Transverse colon (tissue), 4 donors: ENCODE measurements at regions not wholly inside any gene's neighbourhood (a gene's known extent, or its start where the extent isn't known, plus 50 kb on each side); places are given as distances from the start of the nearest gene placed in this dataset.

Experiments
- DNase-seq: peaks from one replicate; pipeline ENCODE4 v3.0.0-alpha.2; 2019
- H3K27ac ChIP-seq, 4 donors: fragments of 200-600 bp; sonication (generic); 2 replicates each; pipeline ENCODE4 v1.5.1; 2016 to 2018; ENCODE audit warnings: inconsistent platforms in 4 of 4
- H3K27me3 ChIP-seq: fragments of 200-600 bp; sonication (generic); 2 replicates; pipeline ENCODE4 v1.5.1; 2017; ENCODE audit warnings: inconsistent platforms
- H3K36me3 ChIP-seq, 4 donors: fragments of 200-600 bp; sonication (generic); 2 replicates each; pipeline ENCODE4 v1.5.1; 2017 to 2019; ENCODE audit warnings: inconsistent platforms in 4 of 4
- H3K4me1 ChIP-seq, 4 donors: fragments of 200-600 bp; sonication (generic); 2 replicates each; pipeline ENCODE4 v1.5.1; 2017 to 2020; ENCODE audit warnings: inconsistent platforms in 4 of 4
- H3K4me3 ChIP-seq, 4 donors: fragments of 200-600 bp; sonication (generic); 1 replicate in 1 of 4; 2 replicates in 3 of 4; pipeline versions ENCODE4 v1.5.1 to v1.6.1; 2017 to 2019; ENCODE audit warnings: inconsistent platforms in 4 of 4
- H3K9me3 ChIP-seq, 2 donors: fragments of 200-600 bp; sonication (generic); 2 replicates each; pipeline ENCODE4 v1.5.1; 2017 to 2019; ENCODE audit warnings: inconsistent platforms in 2 of 2
- EP300 ChIP-seq: sonication (generic); formaldehyde crosslinking; IDR thresholded peaks from one replicate; pipeline ENCODE4 v1.6.1; 2017; ENCODE audit warnings: antibody characterized with exemption, low read depth
- POLR2A ChIP-seq: fragments of 450-650 bp; IDR thresholded peaks from one replicate; pipeline ENCODE4 v1.6.1; 2016; ENCODE audit warnings: antibody characterized with exemption, mild to moderate bottlenecking, moderate library complexity
- POLR2AphosphoS5 ChIP-seq, 3 donors: sonication (generic); formaldehyde crosslinking; IDR thresholded peaks; one replicate each; pipeline ENCODE4 v1.6.1; 2016; ENCODE audit warnings: antibody characterized with exemption in 3 of 3
- WGBS, 2 donors: methylation state at CpG; one replicate each; pipeline ENCODE4 v1.1.5; 2018; ENCODE audit warnings: low coverage in 1 of 2; 5-methylcytosine and 5-hydroxymethylcytosine counted together
- in situ Hi-C, 4 donors: fragments of 200-750 bp; cut with MboI; loops; one replicate each; pipeline versions ENCODE4 v1.15.0 to v1.15.1; 2017; ENCODE audit warnings: low sequenced_read_pairs in 3 of 4, low pct_ligation_motif_present in 1 of 4, low pct_unique_long_range_greater_than_20kb in 1 of 4
- intact Hi-C: fragments of 100-400 bp; cut with DNase I; formaldehyde crosslinking; loops from one replicate; pipeline ENCODE4 v1.15.1; 2023; ENCODE audit warnings: low total_unique reads
- TF ChIP-seq, protein P1 (sequence below), 5 experiments: fragments of 200-600 bp in 3 of 5; fragments of 450-650 bp in 2 of 5; sonication (generic) in 3 of 5; IDR thresholded peaks; 1 replicate in 2 of 5; 2 replicates in 3 of 5; pipeline ENCODE4 v1.5.1; 2016 to 2017; ENCODE audit warnings: antibody characterized with exemption in 5 of 5, inconsistent platforms in 3 of 5, mild to moderate bottlenecking in 2 of 5, moderate library complexity in 1 of 5

DNA sequence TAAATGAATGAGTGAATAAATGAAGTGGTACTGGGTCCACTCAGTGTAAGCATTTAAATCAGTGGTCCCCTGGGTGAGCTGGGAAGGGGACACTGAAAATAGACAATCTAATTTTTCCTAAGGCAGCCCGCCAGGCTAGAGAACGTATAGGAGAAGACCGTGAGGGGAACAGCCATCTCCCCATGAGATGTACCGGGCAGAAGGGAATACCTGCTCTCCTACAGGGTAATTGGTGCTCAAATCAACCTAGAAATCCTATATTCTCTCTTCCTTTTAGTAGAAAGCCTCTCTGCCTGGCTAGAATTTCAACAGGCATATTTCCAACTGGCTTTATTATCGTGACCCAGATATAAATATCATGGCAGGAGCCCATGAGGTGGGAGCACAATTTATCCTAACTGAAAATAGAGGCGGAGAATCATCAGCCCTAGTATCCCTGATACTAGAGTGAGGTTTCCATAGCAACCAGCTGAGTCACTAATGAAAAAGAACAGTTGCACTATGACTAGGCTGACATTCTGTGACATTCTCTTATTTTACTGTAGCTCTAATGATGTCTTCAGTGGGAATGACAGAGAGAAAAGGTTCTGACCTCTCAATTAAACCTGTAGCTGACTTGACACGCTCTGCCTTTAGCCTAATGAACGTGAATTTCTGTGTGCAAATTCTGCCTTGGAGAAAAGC, 96.5 kb upstream of the CAST start:
- in situ Hi-C loops: no loop called here
- WGBS, 2 donors: 68 to 69% methylated on average over 5 to 8 of the region's 8 CpGs
- no peaks in the 10 kb centered on the region for H3K9me3 ChIP-seq
- no peaks in the 10 kb centered on the region for H3K27me3 ChIP-seq
- no peak overlapping the region for H3K27ac ChIP-seq
- DNase-seq: no peak
- no peak overlapping the region for H3K4me3 ChIP-seq
- peaks cover 0 to 7% (median 0%) of the 10 kb centered on the region in 4 donors for H3K4me1 ChIP-seq
- TF ChIP-seq POLR2AphosphoS5 (IDR thresholded peaks at IDR 0.05) (no peak), EP300 (no peak), POLR2A (no peak)
- TF ChIP-seq, protein P1, sequence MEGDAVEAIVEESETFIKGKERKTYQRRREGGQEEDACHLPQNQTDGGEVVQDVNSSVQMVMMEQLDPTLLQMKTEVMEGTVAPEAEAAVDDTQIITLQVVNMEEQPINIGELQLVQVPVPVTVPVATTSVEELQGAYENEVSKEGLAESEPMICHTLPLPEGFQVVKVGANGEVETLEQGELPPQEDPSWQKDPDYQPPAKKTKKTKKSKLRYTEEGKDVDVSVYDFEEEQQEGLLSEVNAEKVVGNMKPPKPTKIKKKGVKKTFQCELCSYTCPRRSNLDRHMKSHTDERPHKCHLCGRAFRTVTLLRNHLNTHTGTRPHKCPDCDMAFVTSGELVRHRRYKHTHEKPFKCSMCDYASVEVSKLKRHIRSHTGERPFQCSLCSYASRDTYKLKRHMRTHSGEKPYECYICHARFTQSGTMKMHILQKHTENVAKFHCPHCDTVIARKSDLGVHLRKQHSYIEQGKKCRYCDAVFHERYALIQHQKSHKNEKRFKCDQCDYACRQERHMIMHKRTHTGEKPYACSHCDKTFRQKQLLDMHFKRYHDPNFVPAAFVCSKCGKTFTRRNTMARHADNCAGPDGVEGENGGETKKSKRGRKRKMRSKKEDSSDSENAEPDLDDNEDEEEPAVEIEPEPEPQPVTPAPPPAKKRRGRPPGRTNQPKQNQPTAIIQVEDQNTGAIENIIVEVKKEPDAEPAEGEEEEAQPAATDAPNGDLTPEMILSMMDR (IDR thresholded peaks at IDR 0.05): no peak
- H3K36me3 ChIP-seq: no peaks in the 10 kb centered on the region
- intact Hi-C loops: no loop called here

DNA sequence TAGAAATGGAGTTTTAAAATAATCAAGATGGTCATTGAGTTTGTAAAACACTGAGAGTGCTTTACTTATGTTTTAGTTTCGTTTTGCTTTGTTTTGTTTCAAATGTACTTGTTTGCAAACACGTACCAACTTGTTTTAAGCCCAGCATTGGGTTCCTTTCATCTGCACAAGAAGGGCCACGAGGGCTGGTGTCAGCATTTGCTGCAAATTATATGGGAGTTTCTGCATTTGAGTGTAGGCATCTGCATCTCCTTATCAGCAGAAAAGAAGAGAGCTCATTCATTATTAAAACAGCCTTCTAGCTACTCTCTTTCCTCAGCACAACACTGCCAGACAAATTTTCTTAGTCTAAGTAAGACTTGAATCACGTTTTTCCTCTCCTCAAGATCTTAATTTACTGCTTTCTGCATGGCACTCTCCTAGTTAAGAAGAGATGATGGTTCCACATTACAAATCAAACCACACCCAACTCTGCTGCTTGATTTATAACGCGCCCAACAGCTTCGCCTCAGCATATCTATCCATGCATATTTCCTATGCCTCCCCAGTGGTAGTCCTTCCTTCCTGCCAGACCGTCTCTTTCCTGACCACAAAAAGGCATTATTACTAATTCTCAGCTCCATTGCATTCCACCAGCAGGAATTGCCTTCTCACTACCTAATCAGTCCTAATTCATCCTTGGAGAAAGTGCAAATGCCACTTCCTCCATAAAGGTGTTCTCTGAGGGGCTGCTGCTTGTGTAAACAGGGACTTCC, 95.2 kb upstream of the CAST start:
- Histone ChIP-seq H3K36me3 (no peaks in the 10 kb centered on the region), H3K4me3 (no peak overlapping the region), H3K27ac (no peak overlapping the region), H3K9me3 (no peaks in the 10 kb centered on the region), H3K27me3 (no peaks in the 10 kb centered on the region), H3K4me1 (peaks cover 0 to 7% (median 0%) of the 10 kb centered on the region in 4 donors)
- intact Hi-C loops: no loop called here
- 34 to 36% methylated on average over 7 to 8 of the region's 8 CpGs for WGBS, 2 donors
- TF ChIP-seq POLR2AphosphoS5 (IDR thresholded peaks at IDR 0.05) (no peak), POLR2A (no peak), EP300 (no peak)
- TF ChIP-seq, protein P1 (IDR thresholded peaks at IDR 0.05): no peak
- in situ Hi-C loops: no loop called here
- no peak for DNase-seq

DNA sequence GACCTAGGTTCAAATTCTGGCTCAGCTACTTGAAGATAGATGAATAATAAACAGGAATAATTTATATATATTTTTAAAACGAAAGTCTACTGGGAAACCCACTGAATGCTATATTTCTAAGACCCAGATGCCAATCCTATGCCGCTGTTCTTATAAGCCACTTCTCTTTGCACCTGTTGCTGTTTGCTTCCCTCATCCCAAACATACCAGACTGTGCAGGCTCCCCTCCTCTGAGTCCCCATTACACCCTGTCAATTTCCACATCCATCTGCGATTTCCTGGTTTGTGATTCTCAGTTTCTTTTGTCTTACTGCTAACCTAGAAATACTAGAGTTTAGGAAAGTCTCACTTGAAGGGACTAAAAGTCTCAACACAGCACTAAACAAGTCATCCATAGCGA, 92.8 kb upstream of the CAST start:
- Histone ChIP-seq H3K9me3 (no peaks in the 10 kb centered on the region), H3K27me3 (no peaks in the 10 kb centered on the region), H3K36me3 (no peaks in the 10 kb centered on the region), H3K4me3 (no peak overlapping the region), H3K4me1 (peaks cover 0 to 7% (median 0%) of the 10 kb centered on the region in 4 donors), H3K27ac (no peak overlapping the region)
- WGBS, 2 donors: 70 to 81% methylated on average over 2 to 4 of the region's 4 CpGs
- intact Hi-C loops (no loop called here), in situ Hi-C loops (no loop called here)
- TF ChIP-seq POLR2A: no peak
- DNase-seq: no peak

DNA sequence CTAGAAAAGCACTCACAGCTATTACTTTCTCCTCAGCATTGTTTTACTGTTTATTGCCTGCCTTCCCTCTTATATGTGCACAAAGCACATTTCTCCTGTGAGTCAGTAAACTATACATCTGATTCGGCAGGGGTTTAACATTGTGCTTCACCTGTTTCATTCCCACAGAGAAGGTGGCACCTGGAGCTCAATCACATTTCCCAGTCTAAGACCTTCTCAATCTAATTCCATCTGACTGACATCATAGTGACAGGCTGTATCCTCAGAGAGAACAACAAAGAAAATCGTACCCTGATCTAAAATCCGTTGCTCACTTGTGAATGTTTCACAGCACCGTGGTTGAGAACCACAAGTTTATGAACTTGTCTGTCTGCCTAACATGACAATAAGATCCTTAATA, 92.4 kb upstream of the CAST start:
- WGBS, 2 donors: 69 to 75% methylated on average over 2 to 4 of the region's 4 CpGs
- Histone ChIP-seq H3K36me3 (no peaks in the 10 kb centered on the region), H3K4me1 (peaks cover 0 to 7% (median 0%) of the 10 kb centered on the region in 4 donors), H3K9me3 (no peaks in the 10 kb centered on the region), H3K4me3 (no peak overlapping the region), H3K27me3 (no peaks in the 10 kb centered on the region), H3K27ac (no peak overlapping the region)
- in situ Hi-C loops (no loop called here), intact Hi-C loops (no loop called here)
- DNase-seq: no peak
- TF ChIP-seq, protein P1 (IDR thresholded peaks at IDR 0.05): no peak
- no peak for TF ChIP-seq EP300
- TF ChIP-seq POLR2AphosphoS5 (IDR thresholded peaks at IDR 0.05): no peak
- no peak for TF ChIP-seq POLR2A
